Smooth muscle cell (in vitro differentiated cells): ENCODE measurements at regions not wholly inside any gene's neighbourhood (a gene's known extent, or its start where the extent isn't known, plus 50 kb on each side); places are given as distances from the start of the nearest gene placed in this dataset.

Experiments used
- DNase-seq: peaks from one replicate; lab custom pipeline; 2025; ENCODE audit not compliant: unreplicated experiment; lab: John Stamatoyannopoulos, UW
- H2AFZ ChIP-seq: fragments of 200-600 bp; sonication (generic); 2 replicates; pipeline ENCODE4 v1.6.0; 2016; ENCODE audit warnings: antibody characterized with exemption, low read depth, mild to moderate bottlenecking
- H3F3A ChIP-seq: fragments of 200-600 bp; sonication (generic); 2 replicates; pipeline ENCODE4 v1.6.0; 2017; ENCODE audit warnings: antibody characterized with exemption, low read depth
- H3K27ac ChIP-seq: fragments of 200-600 bp; sonication (generic); 2 replicates; pipeline ENCODE4 v1.5.1; 2016; ENCODE audit warnings: low read depth, mild to moderate bottlenecking
- H3K27me3 ChIP-seq: fragments of 200-600 bp; sonication (generic); 2 replicates; pipeline ENCODE4 v1.6.1; 2016; ENCODE audit warnings: low read depth, mild to moderate bottlenecking
- H3K36me3 ChIP-seq: fragments of 200-600 bp; sonication (generic); 2 replicates; pipeline ENCODE4 v1.5.1; 2016; ENCODE audit warnings: low read depth
- H3K4me1 ChIP-seq: fragments of 200-600 bp; sonication (generic); 2 replicates; pipeline ENCODE4 v1.5.1; 2016; ENCODE audit warnings: low read depth
- H3K4me2 ChIP-seq: fragments of 200-600 bp; sonication (generic); 2 replicates; pipeline ENCODE4 v1.6.0; 2016; ENCODE audit warnings: mild to moderate bottlenecking
- H3K4me3 ChIP-seq: fragments of 200-600 bp; sonication (generic); 2 replicates; pipeline ENCODE4 v1.5.1; 2016; ENCODE audit warnings: mild to moderate bottlenecking
- H3K79me2 ChIP-seq: fragments of 200-600 bp; sonication (generic); 2 replicates; pipeline ENCODE4 v1.6.0; 2016; ENCODE audit warnings: low read depth, mild to moderate bottlenecking
- H3K9ac ChIP-seq: fragments of 200-600 bp; sonication (generic); 2 replicates; pipeline ENCODE4 v1.6.0; 2016; ENCODE audit warnings: low read depth
- H3K9me3 ChIP-seq: fragments of 200-600 bp; sonication (generic); replicated peaks from 2 replicates; pipeline ENCODE4 v1.5.1; 2016; ENCODE audit warnings: low read depth
- H4K20me1 ChIP-seq: fragments of 200-600 bp; sonication (generic); 2 replicates; pipeline ENCODE4 v1.6.0; 2016; ENCODE audit warnings: low read depth
- CTCF ChIP-seq: fragments of 200-600 bp; sonication (generic); IDR thresholded peaks from 2 replicates; pipeline ENCODE4 v1.5.1; 2017; ENCODE audit warnings: borderline replicate concordance, mild to moderate bottlenecking, antibody characterized with exemption; ENCODE audit not compliant: insufficient read depth, poor library complexity, severe bottlenecking
- WGBS: methylation state at CpG from one replicate; pipeline ENCODE4 v1.1.7; 2016; ENCODE audit warnings: low lambda C conversion rate; 5-methylcytosine and 5-hydroxymethylcytosine counted together

GRCh38 chr17:17421346-17422216 is 55.2 kb upstream of the MED9 start:
- Histone ChIP-seq H2AFZ (no peak overlapping the region), H3K9ac (no peak overlapping the region)

GRCh38 chr17:17422217-17422610 is 54.6 kb upstream of the MED9 start:
- Histone ChIP-seq H3F3A (no peaks in the 10 kb centered on the region), H3K36me3 (no peaks in the 10 kb centered on the region), H3K79me2 (no peaks in the 10 kb centered on the region), H2AFZ (no peak overlapping the region), H4K20me1 (no peaks in the 10 kb centered on the region), H3K27me3 (no peaks in the 10 kb centered on the region), H3K4me1 (no peaks in the 10 kb centered on the region), H3K4me2 (no peak overlapping the region), H3K9ac (no peak overlapping the region), H3K27ac (no peak overlapping the region), H3K9me3 (no peaks in the 10 kb centered on the region), H3K4me3 (no peak overlapping the region)
- no peak for DNase-seq
- WGBS, result 90% methylated on average over 5 of the region's 5 CpGs
- no peak for TF ChIP-seq CTCF

More at GRCh38 chr17:17421346-17422216, 55.2 kb upstream of the MED9 start:
- Histone ChIP-seq H3K4me1 (no peaks in the 10 kb centered on the region), H3K27ac (no peak overlapping the region), H4K20me1 (no peaks in the 10 kb centered on the region), H3F3A (no peaks in the 10 kb centered on the region), H3K4me2 (no peak overlapping the region), H3K36me3 (no peaks in the 10 kb centered on the region), H3K79me2 (no peaks in the 10 kb centered on the region), H3K27me3 (no peaks in the 10 kb centered on the region), H3K9me3 (no peaks in the 10 kb centered on the region), H3K4me3 (no peak overlapping the region)
- TF ChIP-seq CTCF, result no peak
- WGBS, result 92% methylated on average over 10 of the region's 10 CpGs
- DNase-seq, result no peak

- H2AFZ ChIP-seq, result no peak overlapping the region
- H3F3A ChIP-seq, result no peaks in the 10 kb centered on the region
- H3K27ac ChIP-seq, result no peak overlapping the region
- H3K4me2 ChIP-seq, result no peak overlapping the region
- TF ChIP-seq CTCF, result no peak
- DNase-seq, result no peak
- WGBS, result 83% methylated on average over 7 of the region's 7 CpGs
- H3K9ac ChIP-seq, result no peak overlapping the region
- H3K79me2 ChIP-seq, result no peaks in the 10 kb centered on the region
- H4K20me1 ChIP-seq, result no peaks in the 10 kb centered on the region
- H3K4me1 ChIP-seq, result no peaks in the 10 kb centered on the region
- H3K4me3 ChIP-seq, result no peak overlapping the region
- H3K27me3 ChIP-seq, result no peaks in the 10 kb centered on the region
- H3K9me3 ChIP-seq, result no peaks in the 10 kb centered on the region
- no peaks in the 10 kb centered on the region for H3K36me3 ChIP-seq
Observed at GRCh38 chr17:17422641-17423040, 54.2 kb upstream of the MED9 start.

GRCh38 chr17:17423656-17424055 is 53.1 kb upstream of the MED9 start:
- WGBS, result 94% methylated on average over 4 of the region's 4 CpGs
- no peak for TF ChIP-seq CTCF
- Histone ChIP-seq H3K9ac (no peak overlapping the region), H3K27me3 (no peaks in the 10 kb centered on the region), H3K79me2 (no peaks in the 10 kb centered on the region), H3K9me3 (no peaks in the 10 kb centered on the region), H4K20me1 (no peaks in the 10 kb centered on the region), H3K4me1 (no peaks in the 10 kb centered on the region), H3K4me2 (no peak overlapping the region), H3K36me3 (no peaks in the 10 kb centered on the region), H3K27ac (no peak overlapping the region), H3F3A (no peaks in the 10 kb centered on the region), H2AFZ (no peak overlapping the region), H3K4me3 (no peak overlapping the region)
- no peak for DNase-seq
